A549 (cell line): ENCODE measurements at regions not wholly inside any gene's neighbourhood (a gene's known extent, or its start where the extent isn't known, plus 50 kb on each side); places are given as distances from the start of the nearest gene placed in this dataset.

Experiments
- EP300 ChIP-seq, 2 experiments: fragments of >200 bp; sonication (Bioruptor Twin); formaldehyde crosslinking; IDR thresholded peaks; 2 replicates in 1 of 2; 3 replicates in 1 of 2; pipeline ENCODE4 v1.6.1; 2016 to 2017
- MAFK ChIP-seq: fragments of 450-650 bp; IDR thresholded peaks from 2 replicates; pipeline ENCODE4 v1.6.1; 2014; ENCODE audit not compliant: partially characterized antibody
- POLR2A ChIP-seq: IDR thresholded peaks from 2 replicates; pipeline ENCODE4 v1.6.1; 2012; ENCODE audit warnings: mild to moderate bottlenecking, low read length
- RFX5 ChIP-seq: fragments of 450-650 bp; IDR thresholded peaks from 2 replicates; pipeline ENCODE4 v1.7.1; 2014; ENCODE audit warnings: antibody characterized with exemption, mild to moderate bottlenecking, moderate library complexity
- TF ChIP-seq, protein P1 (sequence below): fragments of >200 bp; sonication (Bioruptor Twin); formaldehyde crosslinking; IDR thresholded peaks from 3 replicates; pipeline ENCODE4 v1.5.1; 2016

DNA sequence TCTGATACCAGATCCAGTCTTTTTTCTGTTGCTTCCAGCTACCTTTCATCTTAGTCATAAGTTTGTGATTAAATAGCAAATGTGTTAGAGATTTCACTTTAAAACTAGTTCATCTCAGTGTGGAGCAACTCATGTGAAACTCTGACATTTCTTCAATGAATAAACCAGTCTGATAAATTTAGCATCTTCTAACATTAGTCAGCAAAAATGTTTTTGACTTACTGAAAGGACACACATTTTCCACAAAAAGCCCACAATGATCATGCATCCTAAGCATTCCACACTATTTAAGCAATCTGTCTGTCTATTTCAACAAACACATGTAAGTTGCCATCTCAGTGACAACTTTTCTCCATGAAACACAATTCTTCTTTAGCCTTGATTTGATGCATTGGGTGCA, 222.2 kb upstream of the SLC35B3 start:
- TF ChIP-seq RFX5, result no peak
- TF ChIP-seq, protein P1, sequence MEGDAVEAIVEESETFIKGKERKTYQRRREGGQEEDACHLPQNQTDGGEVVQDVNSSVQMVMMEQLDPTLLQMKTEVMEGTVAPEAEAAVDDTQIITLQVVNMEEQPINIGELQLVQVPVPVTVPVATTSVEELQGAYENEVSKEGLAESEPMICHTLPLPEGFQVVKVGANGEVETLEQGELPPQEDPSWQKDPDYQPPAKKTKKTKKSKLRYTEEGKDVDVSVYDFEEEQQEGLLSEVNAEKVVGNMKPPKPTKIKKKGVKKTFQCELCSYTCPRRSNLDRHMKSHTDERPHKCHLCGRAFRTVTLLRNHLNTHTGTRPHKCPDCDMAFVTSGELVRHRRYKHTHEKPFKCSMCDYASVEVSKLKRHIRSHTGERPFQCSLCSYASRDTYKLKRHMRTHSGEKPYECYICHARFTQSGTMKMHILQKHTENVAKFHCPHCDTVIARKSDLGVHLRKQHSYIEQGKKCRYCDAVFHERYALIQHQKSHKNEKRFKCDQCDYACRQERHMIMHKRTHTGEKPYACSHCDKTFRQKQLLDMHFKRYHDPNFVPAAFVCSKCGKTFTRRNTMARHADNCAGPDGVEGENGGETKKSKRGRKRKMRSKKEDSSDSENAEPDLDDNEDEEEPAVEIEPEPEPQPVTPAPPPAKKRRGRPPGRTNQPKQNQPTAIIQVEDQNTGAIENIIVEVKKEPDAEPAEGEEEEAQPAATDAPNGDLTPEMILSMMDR, result no peak
- peak; percentile 31 for TF ChIP-seq MAFK
- no peak for TF ChIP-seq POLR2A
- no peak for TF ChIP-seq EP300 (IDR thresholded peaks at IDR 0.05)
